ENCODE measurements at regions not wholly inside any gene's neighbourhood (a gene's known extent, or its start where the extent isn't known, plus 50 kb on each side); places are given as distances from the start of the nearest gene placed in this dataset.

DNA sequence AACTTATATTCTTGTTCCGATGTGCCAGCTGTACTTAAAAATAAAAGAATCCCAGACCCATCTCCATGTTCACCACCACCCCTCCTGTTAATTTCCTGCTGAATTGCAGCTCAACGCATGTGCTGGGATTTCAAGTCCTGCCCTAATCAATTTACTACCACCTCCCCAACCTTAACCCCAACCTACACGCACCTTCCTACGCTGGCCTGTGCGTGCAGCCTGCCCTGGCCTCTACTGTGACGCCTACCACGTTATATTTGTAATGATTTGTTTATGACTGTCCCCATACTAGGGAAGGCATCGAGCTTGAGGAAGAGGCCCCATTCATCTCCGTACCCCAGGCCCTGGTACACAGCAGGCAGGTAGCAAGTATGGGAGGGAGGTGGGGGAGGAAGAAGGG lies 251.1 kb downstream of the MRTFB start:
- Histone ChIP-seq H3K36me3 (no peaks in the 10 kb centered on the region), H3K27me3 (ENCODE audit: low read depth) (peaks cover 4% of the 10 kb centered on the region), H3K4me1 (no peaks in the 10 kb centered on the region), H3K4me3 (no peak overlapping the region), H3K9me3 (no peaks in the 10 kb centered on the region), H3K27ac (no peak overlapping the region)
- ATAC-seq = no peak
- intact Hi-C loops (cut with DNase I) = no loop called here
- TF ChIP-seq, protein P1, sequence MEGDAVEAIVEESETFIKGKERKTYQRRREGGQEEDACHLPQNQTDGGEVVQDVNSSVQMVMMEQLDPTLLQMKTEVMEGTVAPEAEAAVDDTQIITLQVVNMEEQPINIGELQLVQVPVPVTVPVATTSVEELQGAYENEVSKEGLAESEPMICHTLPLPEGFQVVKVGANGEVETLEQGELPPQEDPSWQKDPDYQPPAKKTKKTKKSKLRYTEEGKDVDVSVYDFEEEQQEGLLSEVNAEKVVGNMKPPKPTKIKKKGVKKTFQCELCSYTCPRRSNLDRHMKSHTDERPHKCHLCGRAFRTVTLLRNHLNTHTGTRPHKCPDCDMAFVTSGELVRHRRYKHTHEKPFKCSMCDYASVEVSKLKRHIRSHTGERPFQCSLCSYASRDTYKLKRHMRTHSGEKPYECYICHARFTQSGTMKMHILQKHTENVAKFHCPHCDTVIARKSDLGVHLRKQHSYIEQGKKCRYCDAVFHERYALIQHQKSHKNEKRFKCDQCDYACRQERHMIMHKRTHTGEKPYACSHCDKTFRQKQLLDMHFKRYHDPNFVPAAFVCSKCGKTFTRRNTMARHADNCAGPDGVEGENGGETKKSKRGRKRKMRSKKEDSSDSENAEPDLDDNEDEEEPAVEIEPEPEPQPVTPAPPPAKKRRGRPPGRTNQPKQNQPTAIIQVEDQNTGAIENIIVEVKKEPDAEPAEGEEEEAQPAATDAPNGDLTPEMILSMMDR (IDR thresholded peaks at IDR 0.05) = no peak
- no peak for DNase-seq

DNA sequence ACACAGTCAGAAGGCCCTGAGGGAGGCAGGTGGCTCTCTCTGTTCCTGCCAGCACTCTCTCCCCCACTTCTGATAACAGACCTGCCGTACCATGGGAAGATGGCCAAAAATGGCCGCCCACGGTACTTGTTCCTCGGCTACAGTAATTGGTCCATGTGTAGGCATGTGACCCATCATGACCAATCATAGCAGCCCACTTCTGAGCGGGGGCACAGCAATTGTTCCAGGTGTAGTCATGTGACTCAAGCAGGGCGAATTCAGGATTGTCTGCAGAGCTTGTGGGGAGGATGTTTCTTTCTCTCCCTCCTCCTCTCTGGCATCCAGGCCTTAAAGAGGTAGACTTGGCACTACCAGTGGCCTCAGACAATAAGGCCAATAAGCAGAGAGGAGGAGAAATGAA lies 250.4 kb downstream of the MRTFB start:
- no peaks in the 10 kb centered on the region for H3K36me3 ChIP-seq
- H3K27me3 ChIP-seq (ENCODE audit: low read depth) = peaks cover 4% of the 10 kb centered on the region
- H3K27ac ChIP-seq = no peak overlapping the region
- no peaks in the 10 kb centered on the region for H3K9me3 ChIP-seq
- intact Hi-C loops (cut with DNase I) = no loop called here
- ATAC-seq (no peak), DNase-seq (no peak)
- H3K4me1 ChIP-seq = no peaks in the 10 kb centered on the region
- TF ChIP-seq, protein P1 (IDR thresholded peaks at IDR 0.05) = no peak
- H3K4me3 ChIP-seq = no peak overlapping the region

DNA sequence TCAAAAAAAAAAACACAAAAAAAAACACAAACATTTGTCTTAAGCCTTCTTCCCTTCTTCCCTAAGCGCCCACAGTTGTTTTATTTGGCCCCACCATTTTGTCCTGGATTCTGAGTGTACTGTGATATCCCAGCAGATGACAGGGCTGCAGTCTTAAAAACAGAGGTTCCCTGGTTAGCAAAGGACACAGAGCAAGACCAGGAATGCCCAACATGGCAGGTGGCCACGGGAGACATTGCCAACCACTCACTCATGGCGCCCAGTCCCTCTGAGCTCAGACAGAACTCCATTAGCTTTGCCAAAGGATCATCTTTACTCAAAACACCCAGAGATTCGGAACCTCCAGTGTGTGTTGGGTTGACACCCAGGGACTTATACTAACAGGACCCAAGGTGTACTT lies 249.3 kb downstream of the MRTFB start:
- intact Hi-C loops (cut with DNase I) = no loop called here
- no peak for DNase-seq
- Histone ChIP-seq H3K4me3 (no peak overlapping the region), H3K27me3 (ENCODE audit: low read depth) (no peaks in the 10 kb centered on the region), H3K27ac (no peak overlapping the region), H3K9me3 (no peaks in the 10 kb centered on the region), H3K36me3 (no peaks in the 10 kb centered on the region), H3K4me1 (no peaks in the 10 kb centered on the region)
- ATAC-seq = no peak
- TF ChIP-seq, protein P1 (IDR thresholded peaks at IDR 0.05) = no peak
